ENCODE measurements at regions not wholly inside any gene's neighbourhood (a gene's known extent, or its start where the extent isn't known, plus 50 kb on each side); places are given as distances from the start of the nearest gene placed in this dataset.

DNA sequence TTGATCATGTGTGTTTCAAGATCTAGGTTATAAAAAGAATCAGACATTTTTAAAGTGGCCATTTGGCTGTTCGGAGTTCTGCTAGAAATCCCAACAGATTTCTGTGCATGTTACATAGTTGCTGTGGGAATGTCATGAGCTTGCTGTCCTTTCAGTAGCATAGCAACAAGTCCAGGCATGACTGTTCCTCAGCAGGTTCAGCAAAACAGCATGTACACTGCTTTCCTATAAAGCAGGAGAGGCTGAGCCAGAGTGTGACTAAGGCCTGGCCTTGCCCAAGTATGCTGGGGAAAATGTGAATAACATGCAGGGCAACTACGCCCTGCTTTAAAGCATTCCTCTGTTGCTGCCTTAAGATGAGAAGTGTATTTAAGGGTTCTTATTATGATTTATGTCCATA lies 217.1 kb upstream of the SMIM31 start:
- WGBS, 2 donors: 77% methylated on average over 2 of the region's 2 CpGs
- no peak for ATAC-seq
- Histone ChIP-seq H3K4me1 (no peaks in the 10 kb centered on the region), H3K9me3 (peaks cover 0 to 27% (median 0%) of the 10 kb centered on the region in 11 donors), H3K4me3 (no peak overlapping the region), H3K36me3 (no peaks in the 10 kb centered on the region), H3K27me3 (no peaks in the 10 kb centered on the region), H3K27ac (no peak overlapping the region)
- TF ChIP-seq, protein P1, sequence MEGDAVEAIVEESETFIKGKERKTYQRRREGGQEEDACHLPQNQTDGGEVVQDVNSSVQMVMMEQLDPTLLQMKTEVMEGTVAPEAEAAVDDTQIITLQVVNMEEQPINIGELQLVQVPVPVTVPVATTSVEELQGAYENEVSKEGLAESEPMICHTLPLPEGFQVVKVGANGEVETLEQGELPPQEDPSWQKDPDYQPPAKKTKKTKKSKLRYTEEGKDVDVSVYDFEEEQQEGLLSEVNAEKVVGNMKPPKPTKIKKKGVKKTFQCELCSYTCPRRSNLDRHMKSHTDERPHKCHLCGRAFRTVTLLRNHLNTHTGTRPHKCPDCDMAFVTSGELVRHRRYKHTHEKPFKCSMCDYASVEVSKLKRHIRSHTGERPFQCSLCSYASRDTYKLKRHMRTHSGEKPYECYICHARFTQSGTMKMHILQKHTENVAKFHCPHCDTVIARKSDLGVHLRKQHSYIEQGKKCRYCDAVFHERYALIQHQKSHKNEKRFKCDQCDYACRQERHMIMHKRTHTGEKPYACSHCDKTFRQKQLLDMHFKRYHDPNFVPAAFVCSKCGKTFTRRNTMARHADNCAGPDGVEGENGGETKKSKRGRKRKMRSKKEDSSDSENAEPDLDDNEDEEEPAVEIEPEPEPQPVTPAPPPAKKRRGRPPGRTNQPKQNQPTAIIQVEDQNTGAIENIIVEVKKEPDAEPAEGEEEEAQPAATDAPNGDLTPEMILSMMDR (IDR thresholded peaks at IDR 0.05): no peak
- intact Hi-C loops (cut with DNase I): no loop called here
- no peak for DNase-seq

GRCh38 chr4:164538097-164538496 lies 215.8 kb upstream of the SMIM31 start:
- intact Hi-C loops (cut with DNase I): no loop called here
- Histone ChIP-seq H3K27me3 (no peaks in the 10 kb centered on the region), H3K4me3 (no peak overlapping the region), H3K9me3 (peaks cover 0 to 29% (median 0%) of the 10 kb centered on the region in 11 donors), H3K27ac (no peak overlapping the region), H3K4me1 (no peaks in the 10 kb centered on the region), H3K36me3 (no peaks in the 10 kb centered on the region)
- WGBS, 2 donors: 84 to 86% methylated on average over 4 of the region's 4 CpGs
- DNase-seq (no peak), ATAC-seq (no peak)
- TF ChIP-seq, protein P1 (IDR thresholded peaks at IDR 0.05): no peak

DNA sequence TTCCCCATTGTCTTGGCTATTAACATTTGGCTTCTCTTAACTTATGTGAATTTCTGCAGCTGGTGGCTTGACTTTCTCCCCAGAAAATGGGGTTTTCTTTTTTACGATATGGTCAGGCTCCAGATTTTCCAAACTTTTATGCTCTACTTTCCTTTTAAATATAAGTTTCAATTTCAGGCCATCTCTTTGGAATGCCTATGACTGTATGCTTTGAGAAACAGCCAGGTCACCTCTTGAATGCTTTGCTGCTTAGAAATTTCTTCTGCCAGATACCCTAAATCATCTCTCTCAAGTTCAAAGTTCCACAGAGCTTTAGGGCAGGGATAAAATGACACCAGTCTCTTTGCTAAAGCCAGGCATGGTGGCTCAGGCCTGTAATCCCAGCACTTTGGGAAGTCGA lies 212.9 kb upstream of the SMIM31 start:
- Histone ChIP-seq H3K27me3 (no peaks in the 10 kb centered on the region), H3K27ac (no peak overlapping the region), H3K4me1 (no peaks in the 10 kb centered on the region), H3K9me3 (peaks cover 0 to 44% (median 0%) of the 10 kb centered on the region in 11 donors), H3K4me3 (no peak overlapping the region), H3K36me3 (no peaks in the 10 kb centered on the region)
- intact Hi-C loops (cut with DNase I): no loop called here
- 87 to 94% methylated on average over 2 of the region's 2 CpGs for WGBS, 2 donors
- ATAC-seq (no peak), DNase-seq (no peak)
- TF ChIP-seq, protein P1 (IDR thresholded peaks at IDR 0.05): no peak

- no peak for ATAC-seq
- TF ChIP-seq, protein P1 (IDR thresholded peaks at IDR 0.05): no peak
- intact Hi-C loops (cut with DNase I): no loop called here
- Histone ChIP-seq H3K9me3 (peaks cover 0 to 44% (median 0%) of the 10 kb centered on the region in 11 donors), H3K4me1 (no peaks in the 10 kb centered on the region), H3K27ac (no peak overlapping the region), H3K36me3 (no peaks in the 10 kb centered on the region), H3K27me3 (no peaks in the 10 kb centered on the region), H3K4me3 (no peak overlapping the region)
- DNase-seq: no peak
- 43 to 49% methylated on average over 1 of the region's 1 CpG for WGBS, 2 donors
Measured at GRCh38 chr4:164542431-164542830, 211.5 kb upstream of the SMIM31 start.
